Adrenal gland (tissue), 5 donors: ENCODE measurements at regions not wholly inside any gene's neighbourhood (a gene's known extent, or its start where the extent isn't known, plus 50 kb on each side); places are given as distances from the start of the nearest gene placed in this dataset.

Experiments used
- CTCF ChIP-seq, 6 experiments: fragments of 450-650 bp in 4 of 6; fragments of 200-600 bp in 2 of 6; sonication (generic) in 1 of 6; IDR thresholded peaks; 1 replicate in 5 of 6; 2 replicates in 1 of 6; pipeline versions ENCODE4 v1.5.1 to v1.8.0; 2016 to 2021; ENCODE audit warnings: antibody characterized with exemption in 6 of 6, mild to moderate bottlenecking in 2 of 6, moderate library complexity in 1 of 6
- POLR2A ChIP-seq, 2 donors: fragments of 450-650 bp; IDR thresholded peaks; one replicate each; pipeline ENCODE4 v1.6.1; 2017; ENCODE audit warnings: antibody characterized with exemption in 2 of 2, mild to moderate bottlenecking in 2 of 2, moderate library complexity in 1 of 2
- donor health status: DM: no; HTN: no; CAD: no.

GRCh38 chr4:171718665-171719064, 94.5 kb upstream of the GALNTL6 start:
- no peak for TF ChIP-seq CTCF (IDR thresholded peaks at IDR 0.05)
- no peak for TF ChIP-seq POLR2A (IDR thresholded peaks at IDR 0.05)
